HG03175 (cell line): ENCODE measurements at regions not wholly inside any gene's neighbourhood (a gene's known extent, or its start where the extent isn't known, plus 50 kb on each side); places are given as distances from the start of the nearest gene placed in this dataset.

Source experiments
- ATAC-seq: cut with Tn5 transposase; IDR thresholded peaks from one replicate; pipeline ENCODE4 v1.9.1; 2021; ENCODE audit warnings: mild to moderate bottlenecking, moderate library complexity; ENCODE audit not compliant: unreplicated experiment

DNA sequence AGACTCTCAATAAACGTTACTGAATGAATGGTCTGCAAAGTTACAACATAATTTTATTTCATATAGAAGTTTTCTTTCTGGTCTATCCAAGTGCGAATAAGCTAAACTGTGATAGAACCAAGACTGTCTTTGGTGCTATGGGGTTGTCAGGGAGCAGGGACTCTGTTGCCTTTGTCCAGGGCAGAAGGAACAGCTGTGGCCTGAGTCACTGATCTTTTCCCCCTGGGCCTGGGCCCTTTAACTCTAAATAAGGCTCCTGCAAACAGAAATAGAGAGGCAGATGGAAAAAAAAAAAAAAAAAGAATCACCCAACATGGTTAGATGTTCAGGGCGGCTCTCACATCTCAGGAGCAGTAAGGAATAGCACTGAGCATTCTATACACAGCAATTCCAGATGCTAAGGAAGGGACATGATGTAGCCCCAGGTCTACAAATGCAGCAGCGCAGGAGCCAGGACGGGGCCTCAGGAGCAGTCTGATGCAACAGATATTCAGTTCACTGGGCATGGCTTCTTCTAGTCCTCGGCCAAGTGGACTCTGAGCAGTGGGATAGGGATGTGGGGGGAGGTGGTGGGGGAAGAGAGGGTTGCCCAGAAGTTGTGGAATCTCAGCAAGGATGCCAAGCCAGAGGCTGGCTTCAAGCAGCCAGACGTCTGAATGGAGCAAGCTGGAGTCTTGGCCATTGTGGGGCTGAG lies 247.1 kb upstream of the SIX2 start:
- ATAC-seq = no peak

DNA sequence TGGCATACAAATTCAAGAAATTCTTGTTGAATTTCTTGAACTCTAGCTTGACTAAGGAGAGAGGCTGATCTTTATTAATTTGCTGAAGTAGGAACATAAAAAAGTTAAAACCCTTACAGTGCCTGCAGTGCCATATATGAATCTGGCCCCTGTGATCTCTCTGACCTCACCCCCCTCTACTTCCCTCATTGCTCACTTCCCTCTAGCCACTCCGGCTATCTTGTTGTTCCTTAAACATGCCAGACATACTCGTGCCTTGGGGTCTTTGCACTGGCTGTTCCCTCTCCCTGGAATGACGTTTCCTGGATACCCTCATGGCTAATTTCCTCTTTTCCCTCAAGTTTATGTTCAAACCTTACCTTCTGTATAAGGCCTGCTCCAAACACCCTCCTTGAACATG lies 246.3 kb upstream of the SIX2 start:
- no peak for ATAC-seq

GRCh38 chr2:45254025-45254424 lies 244.8 kb upstream of the SIX2 start:
- no peak for ATAC-seq

GRCh38 chr2:45253151-45253550 lies 243.9 kb upstream of the SIX2 start:
- ATAC-seq = no peak

DNA sequence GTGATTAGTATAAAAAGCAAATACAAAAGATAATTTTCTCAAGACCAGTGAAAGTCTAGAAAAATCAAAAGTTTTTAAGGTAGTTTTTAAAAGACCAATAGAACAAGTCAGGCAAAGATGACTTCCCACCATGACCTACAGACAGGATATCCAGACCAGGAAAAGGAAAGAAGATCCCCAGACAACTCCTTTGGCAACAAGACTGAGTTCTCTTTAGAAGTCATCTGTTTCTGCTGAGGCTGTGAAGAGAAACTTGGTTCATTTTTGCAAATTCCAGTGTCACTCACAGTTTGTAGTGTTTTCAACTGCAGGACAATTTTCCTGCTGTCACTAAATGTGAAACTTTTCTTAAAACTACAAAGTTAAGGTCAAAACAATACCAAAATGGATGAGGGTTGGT lies 240.9 kb upstream of the SIX2 start:
- no peak for ATAC-seq

DNA sequence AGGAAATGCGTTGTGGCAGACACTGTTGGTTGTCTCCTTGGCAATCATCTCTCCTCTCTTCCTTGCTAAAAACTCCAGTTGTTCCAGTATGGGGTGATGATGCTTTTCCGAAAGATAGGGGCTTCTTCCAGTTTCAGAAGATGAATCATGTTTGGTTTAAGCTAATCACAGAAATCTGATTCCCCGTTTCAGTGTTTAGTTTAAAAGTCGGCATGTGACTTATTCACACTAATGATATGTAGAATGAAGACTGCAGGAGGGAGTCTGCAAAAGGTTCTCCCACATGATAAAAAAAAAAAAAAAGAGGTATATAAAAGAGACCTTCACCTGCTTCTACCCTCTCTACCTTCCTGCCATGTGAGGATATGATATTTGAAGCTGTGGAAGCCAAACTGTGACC lies 239.0 kb upstream of the SIX2 start:
- no peak for ATAC-seq

- no peak for ATAC-seq
These were observed 235.7 kb upstream of the SIX2 start for GRCh38 chr2:45244928-45245327.

- ATAC-seq = no peak
These were observed 233.0 kb upstream of the SIX2 start for GRCh38 chr2:45242161-45242741.

DNA sequence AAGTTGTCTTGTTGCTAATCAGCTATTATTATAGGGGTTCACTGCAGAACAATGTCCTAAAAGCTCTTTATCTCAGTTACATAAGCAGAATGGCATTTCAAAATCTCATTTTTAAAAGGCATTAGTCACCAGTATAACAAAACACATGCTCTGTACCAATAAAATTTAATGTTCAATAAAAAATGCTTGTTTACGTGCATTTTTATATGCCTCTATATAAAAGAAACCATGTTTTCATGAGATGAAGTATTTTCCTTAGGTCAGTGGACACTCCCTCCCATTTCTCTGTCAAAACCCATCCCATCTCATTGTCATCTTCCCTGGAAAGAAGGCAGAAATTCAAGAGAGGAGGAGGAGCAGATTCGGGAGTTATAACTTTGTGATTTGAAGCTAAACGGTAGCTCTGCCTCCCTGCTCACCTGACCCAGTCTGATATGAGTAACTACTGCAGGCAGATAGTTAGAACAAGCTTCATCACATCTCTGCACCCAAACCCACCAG lies 231.9 kb upstream of the SIX2 start:
- no peak for ATAC-seq

GRCh38 chr2:45237850-45238542 lies 228.7 kb upstream of the SIX2 start:
- no peak for ATAC-seq

DNA sequence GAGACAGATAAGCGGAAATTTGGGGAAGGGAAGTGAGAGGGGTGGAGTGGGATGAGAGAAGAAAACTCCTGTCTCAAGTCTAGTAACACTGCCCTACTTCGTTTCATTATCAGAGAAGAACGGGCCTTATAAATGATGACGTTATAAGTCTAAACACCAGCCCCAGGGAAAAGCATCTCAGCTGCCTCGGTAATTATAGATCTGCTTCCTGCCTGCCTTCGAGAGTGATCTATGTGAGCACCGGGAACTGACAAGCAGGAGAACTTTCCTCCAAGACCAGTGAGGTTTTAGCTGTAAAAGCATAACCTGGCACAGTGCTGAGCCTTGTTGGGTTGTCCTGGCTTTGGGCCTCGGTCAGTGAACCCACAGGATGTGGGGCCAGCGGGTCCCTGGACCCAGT lies 227.9 kb upstream of the SIX2 start:
- ATAC-seq = no peak

DNA sequence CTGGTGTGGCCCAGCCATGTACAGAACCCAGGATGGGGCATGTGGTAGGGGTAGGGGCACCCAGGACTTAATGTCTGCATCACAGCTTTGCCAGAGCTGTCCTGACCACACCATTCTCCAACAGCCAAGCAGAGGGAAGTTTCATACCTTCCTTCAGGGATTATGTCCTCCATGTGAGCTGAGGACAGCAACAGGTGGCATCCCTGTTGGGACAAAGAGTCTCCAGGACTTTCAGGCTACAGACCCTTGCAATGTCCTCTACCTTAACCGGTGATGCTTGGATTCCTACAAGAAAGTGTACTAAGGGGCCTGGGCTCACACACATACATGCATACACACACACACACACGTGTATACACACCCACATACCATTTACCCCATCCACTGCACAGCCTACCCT lies 227.0 kb upstream of the SIX2 start:
- ATAC-seq = no peak

- no peak for ATAC-seq
These were observed 224.0 kb upstream of the SIX2 start for GRCh38 chr2:45233301-45233700.

DNA sequence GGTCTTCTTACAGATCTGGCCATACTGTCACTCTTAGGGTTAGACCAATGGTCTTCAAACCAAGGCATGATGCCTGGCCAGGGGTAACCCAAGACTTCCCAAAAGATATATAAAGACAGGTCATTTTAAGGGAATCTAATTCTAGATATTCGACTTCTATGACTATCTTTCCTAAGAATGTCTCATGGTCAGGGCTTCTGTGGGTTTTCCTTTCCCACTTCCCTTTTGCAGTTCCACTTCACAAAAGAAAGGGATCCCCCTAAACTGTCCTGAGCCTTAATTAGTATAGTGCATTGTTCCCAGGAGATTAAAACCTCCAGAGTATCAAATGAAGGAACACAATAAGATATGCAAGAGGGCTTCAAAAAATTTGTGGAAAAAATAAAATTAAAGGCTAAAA lies 223.6 kb upstream of the SIX2 start:
- no peak for ATAC-seq

- no peak for ATAC-seq
These were observed 220.2 kb upstream of the SIX2 start for GRCh38 chr2:45229411-45229810.

- ATAC-seq = no peak
These were observed 218.1 kb upstream of the SIX2 start for GRCh38 chr2:45227347-45227746.

DNA sequence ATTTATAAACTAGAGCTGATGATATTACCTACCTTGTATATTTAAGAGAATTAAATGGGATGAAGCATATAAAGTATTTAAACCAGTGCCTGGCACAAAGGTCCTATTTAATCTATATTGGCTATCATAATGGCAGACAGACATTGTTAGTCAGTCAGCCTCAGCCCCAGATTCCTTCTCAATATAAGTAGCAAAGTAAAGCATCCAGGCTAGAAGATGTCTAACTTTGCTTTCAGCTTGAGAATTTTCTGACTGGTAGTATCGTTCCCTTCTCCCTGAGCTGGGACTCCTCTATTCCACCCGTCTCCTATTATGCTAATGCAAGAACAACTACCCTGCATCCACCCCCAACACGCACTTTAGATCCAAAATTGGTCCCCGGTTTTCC lies 215.7 kb upstream of the SIX2 start:
- ATAC-seq = no peak

DNA sequence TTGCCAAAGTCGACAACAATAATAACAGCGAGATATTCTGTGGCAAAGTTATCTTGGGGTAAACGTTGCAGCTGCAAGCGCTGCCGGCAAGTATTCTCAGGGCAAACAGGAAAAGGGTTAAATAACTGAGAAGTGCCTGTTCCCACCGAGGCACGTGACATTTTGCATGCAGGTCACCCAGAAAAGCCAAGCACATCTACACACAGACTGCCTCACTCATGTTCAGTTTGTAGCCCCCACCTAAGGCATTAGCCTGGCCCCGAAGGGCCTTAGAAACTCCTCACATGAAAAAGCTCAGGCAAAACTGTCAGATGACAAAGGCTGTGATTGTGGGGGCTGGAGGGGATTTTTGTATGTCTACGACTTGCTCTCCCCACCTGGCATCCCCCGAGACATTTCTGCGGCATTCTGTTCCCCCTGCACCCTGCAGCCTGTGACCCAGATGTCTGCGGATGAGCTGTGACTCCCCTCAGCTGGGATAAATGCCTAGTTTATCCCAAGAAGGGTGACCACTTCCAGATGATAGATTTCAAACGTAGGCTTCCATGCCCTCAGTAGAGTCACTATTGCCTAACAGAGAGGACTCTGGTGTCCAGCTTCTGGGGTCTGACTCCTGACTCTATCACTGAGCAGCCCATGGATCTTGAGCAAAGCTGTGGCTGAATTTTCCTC lies 215.2 kb upstream of the SIX2 start:
- no peak for ATAC-seq

DNA sequence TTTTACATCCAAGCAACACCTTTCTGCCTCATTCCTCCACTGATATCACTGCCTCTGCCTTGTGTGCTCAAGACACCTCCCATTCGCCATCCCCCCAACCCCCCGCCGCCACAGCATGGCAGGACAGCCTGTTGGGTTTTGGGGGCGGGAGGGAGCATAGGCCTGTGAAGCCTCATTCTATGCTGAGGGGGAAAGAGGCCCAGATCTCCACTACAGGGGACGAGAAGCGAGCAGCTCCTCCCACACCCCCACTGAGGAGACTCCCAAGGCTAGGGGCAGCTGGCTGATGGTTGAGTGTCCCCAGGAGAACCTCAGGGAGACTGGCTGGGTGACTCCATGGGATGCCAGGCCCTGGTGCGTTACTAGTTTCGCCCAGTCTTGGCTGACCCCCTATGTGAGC lies 214.3 kb upstream of the SIX2 start:
- ATAC-seq = no peak

DNA sequence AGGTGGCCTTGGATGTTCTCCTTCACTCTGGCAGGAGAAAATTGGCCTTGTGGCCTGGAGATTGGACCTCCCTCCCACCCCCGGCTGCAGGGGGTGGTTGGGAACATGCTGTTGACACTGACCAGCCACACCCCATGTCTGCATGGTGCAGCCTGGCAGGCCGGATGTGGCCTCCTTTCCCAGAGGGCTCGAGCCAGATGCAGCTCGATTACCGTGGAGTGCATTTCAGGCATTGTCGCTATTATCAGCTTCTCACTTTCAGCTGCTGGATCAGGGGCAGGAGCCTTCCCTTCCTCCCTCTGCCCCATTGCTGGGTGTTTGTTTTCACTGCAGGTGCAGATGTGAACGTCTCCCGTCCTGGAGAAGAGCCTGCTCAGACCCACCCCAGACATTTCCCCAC lies 211.0 kb upstream of the SIX2 start:
- ATAC-seq = no peak

- ATAC-seq = no peak
These were observed 209.7 kb upstream of the SIX2 start for GRCh38 chr2:45218931-45219339.

GRCh38 chr2:45218297-45218696 lies 209.0 kb upstream of the SIX2 start:
- ATAC-seq = no peak
